GM19372 (cell line): ENCODE measurements at regions not wholly inside any gene's neighbourhood (a gene's known extent, or its start where the extent isn't known, plus 50 kb on each side); places are given as distances from the start of the nearest gene placed in this dataset.

ENCODE experiments used
- ATAC-seq: cut with Tn5 transposase; IDR thresholded peaks from one replicate; pipeline ENCODE4 v1.9.1; 2021; ENCODE audit warnings: mild to moderate bottlenecking, low read depth, moderate library complexity; ENCODE audit not compliant: unreplicated experiment

- no peak for ATAC-seq
Observed at GRCh38 chr1:199301472-199302217, 662.8 kb downstream of the PTPRC start.

GRCh38 chr1:199302554-199302953 lies 663.7 kb downstream of the PTPRC start:
- ATAC-seq = no peak

- no peak for ATAC-seq
Observed at GRCh38 chr1:199303035-199303434, 664.2 kb downstream of the PTPRC start.

GRCh38 chr1:199305053-199305452 lies 666.2 kb downstream of the PTPRC start:
- no peak for ATAC-seq

- no peak for ATAC-seq
Observed at GRCh38 chr1:199307496-199308264, 668.8 kb downstream of the PTPRC start.

- no peak for ATAC-seq
Observed at GRCh38 chr1:199308349-199308846, 669.6 kb downstream of the PTPRC start.

GRCh38 chr1:199310708-199311107 lies 671.9 kb downstream of the PTPRC start:
- ATAC-seq = no peak

GRCh38 chr1:199311478-199312262 lies 672.8 kb downstream of the PTPRC start:
- ATAC-seq = no peak

- ATAC-seq = no peak
Observed at GRCh38 chr1:199312626-199313025, 673.8 kb downstream of the PTPRC start.

- ATAC-seq = no peak
Observed at GRCh38 chr1:199313444-199313843, 674.6 kb downstream of the PTPRC start.

GRCh38 chr1:199319341-199319740 lies 680.5 kb downstream of the PTPRC start:
- no peak for ATAC-seq

GRCh38 chr1:199322278-199322677 lies 683.4 kb downstream of the PTPRC start:
- ATAC-seq = no peak

GRCh38 chr1:199333180-199333579 lies 694.3 kb upstream of the NR5A2 start:
- ATAC-seq = no peak

GRCh38 chr1:199335496-199335895 lies 692.0 kb upstream of the NR5A2 start:
- ATAC-seq = no peak

GRCh38 chr1:199336745-199337640 lies 690.5 kb upstream of the NR5A2 start:
- ATAC-seq = no peak

- ATAC-seq = no peak
Observed at GRCh38 chr1:199338760-199339159, 688.8 kb upstream of the NR5A2 start.

GRCh38 chr1:199352351-199352750 lies 675.2 kb upstream of the NR5A2 start:
- no peak for ATAC-seq

- ATAC-seq = no peak
Observed at GRCh38 chr1:199353906-199354305, 673.6 kb upstream of the NR5A2 start.

- no peak for ATAC-seq
Observed at GRCh38 chr1:199356561-199356960, 670.9 kb upstream of the NR5A2 start.

GRCh38 chr1:199357599-199357998 lies 669.9 kb upstream of the NR5A2 start:
- ATAC-seq = no peak
